Activated naive CD4-positive, alpha-beta T cell treated with Interleukin-2 at 50 U/mL for 16 hours (primary cell): ENCODE measurements at regions not wholly inside any gene's neighbourhood (a gene's known extent, or its start where the extent isn't known, plus 50 kb on each side); places are given as distances from the start of the nearest gene placed in this dataset.
A peak's percentile ranks its signal among the peaks of the same experiment; 100 is the strongest.

Source experiments
- DNase-seq: peaks from one replicate; pipeline ENCODE4 v3.0.0-alpha.2; 2020

GRCh38 chr17:36696805-36697204 lies 95.4 kb downstream of the MRM1 start:
- no peak for DNase-seq

- no peak for DNase-seq
These were observed 96.6 kb downstream of the MRM1 start for GRCh38 chr17:36697903-36698530.

- no peak for DNase-seq
These were observed 100.2 kb downstream of the MRM1 start for GRCh38 chr17:36701429-36702099.

GRCh38 chr17:36702636-36703035 lies 101.3 kb downstream of the MRM1 start:
- DNase-seq, result no peak

GRCh38 chr17:36703860-36704266 lies 102.5 kb downstream of the MRM1 start:
- DNase-seq, result peak; percentile 54

- DNase-seq, result no peak
These were observed 104.0 kb downstream of the MRM1 start for GRCh38 chr17:36705283-36705795.

GRCh38 chr17:36705874-36706731 lies 104.7 kb downstream of the MRM1 start:
- peak; percentile 53 for DNase-seq

GRCh38 chr17:36707904-36708303 lies 106.5 kb downstream of the MRM1 start:
- DNase-seq, result no peak

- no peak for DNase-seq
These were observed 113.4 kb downstream of the MRM1 start for GRCh38 chr17:36714789-36715188.

GRCh38 chr17:36715951-36716350 lies 114.6 kb downstream of the MRM1 start:
- no peak for DNase-seq

GRCh38 chr17:36717088-36717487 lies 115.7 kb downstream of the MRM1 start:
- no peak for DNase-seq

GRCh38 chr17:36720131-36720530 lies 118.7 kb downstream of the MRM1 start:
- no peak for DNase-seq

GRCh38 chr17:36721560-36722120 lies 120.3 kb downstream of the MRM1 start:
- peak; percentile 12 for DNase-seq

GRCh38 chr17:36722121-36722902 lies 120.9 kb downstream of the MRM1 start:
- peak; percentile 83 for DNase-seq

GRCh38 chr17:36722903-36723263 lies 121.5 kb downstream of the MRM1 start:
- no peak for DNase-seq

GRCh38 chr17:36723459-36724025 lies 122.2 kb downstream of the MRM1 start:
- no peak for DNase-seq

GRCh38 chr17:36726199-36726598 lies 124.8 kb downstream of the MRM1 start:
- DNase-seq, result no peak

- DNase-seq, result no peak
These were observed 125.7 kb downstream of the MRM1 start for GRCh38 chr17:36727052-36727451.

- no peak for DNase-seq
These were observed 126.2 kb downstream of the MRM1 start for GRCh38 chr17:36727577-36727976.

GRCh38 chr17:36728030-36728991 lies 126.9 kb downstream of the MRM1 start:
- peak; percentile 32 for DNase-seq
